CD4-positive, alpha-beta memory T cell (primary cell): ENCODE measurements at regions not wholly inside any gene's neighbourhood (a gene's known extent, or its start where the extent isn't known, plus 50 kb on each side); places are given as distances from the start of the nearest gene placed in this dataset.

Experiments used
- CTCF ChIA-PET: fragments of 350-600 bp; sonication (Branson Sonifier 250); formaldehyde crosslinking; loops from one replicate; lab custom pipeline; 2021; ENCODE audit warnings: inconsistent platforms; ENCODE audit not compliant: partially characterized antibody; lab: Charles Lee
- POLR2A ChIA-PET: fragments of 350-600 bp; sonication (Branson Sonifier 250); formaldehyde crosslinking; loops from one replicate; lab custom pipeline; 2021; ENCODE audit not compliant: partially characterized antibody; lab: Charles Lee
- DNase-seq, 5 donors: peaks; one replicate each; pipeline versions ENCODE4 v3.0.0 to v3.0.0-alpha.2; 2020 to 2022; ENCODE audit warnings: mixed read lengths in 1 of 5
- H3K27ac ChIP-seq: one replicate; pipeline ENCODE4 v1.7.0; 2013; ENCODE audit warnings: low read depth, low read length
- H3K27me3 ChIP-seq: 2 replicates; pipeline ENCODE4 v1.7.0; 2013; ENCODE audit warnings: mild to moderate bottlenecking, low read length, moderate library complexity; ENCODE audit not compliant: insufficient read depth
- H3K36me3 ChIP-seq: 2 replicates; pipeline ENCODE4 v1.7.0; 2013; ENCODE audit warnings: mild to moderate bottlenecking, low read length, moderate library complexity; ENCODE audit not compliant: insufficient read depth
- H3K4me1 ChIP-seq: 2 replicates; pipeline ENCODE4 v1.7.0; 2013; ENCODE audit warnings: mild to moderate bottlenecking, low read length, moderate library complexity; ENCODE audit not compliant: insufficient read depth
- H3K4me3 ChIP-seq, 2 donors: one replicate each; pipeline ENCODE4 v1.7.0; 2013; ENCODE audit warnings: low read length in 2 of 2, mild to moderate bottlenecking in 1 of 2
- H3K9me3 ChIP-seq, 2 donors: one replicate each; pipeline ENCODE4 v1.7.0; 2013; ENCODE audit warnings: low read length in 2 of 2, control low read depth in 1 of 2; ENCODE audit not compliant: control insufficient read depth in 1 of 2
- H3K27ac Mint-ChIP-seq, 7 donors: one replicate each; pipeline ENCODE4 v1.8.0; 2020 to 2021; ENCODE audit warnings: mixed read lengths in 7 of 7, mild to moderate bottlenecking in 6 of 7, inconsistent platforms in 3 of 7, moderate library complexity in 3 of 7
- H3K27me3 Mint-ChIP-seq, 2 donors: one replicate each; pipeline ENCODE4 v1.8.0; 2020 to 2021; ENCODE audit warnings: mixed read lengths in 2 of 2
- H3K36me3 Mint-ChIP-seq, 2 donors: one replicate each; pipeline ENCODE4 v1.8.0; 2020 to 2021; ENCODE audit warnings: mixed read lengths in 2 of 2, inconsistent platforms in 1 of 2, mild to moderate bottlenecking in 1 of 2
- H3K4me1 Mint-ChIP-seq, 4 donors: one replicate each; pipeline ENCODE4 v1.8.0; 2020 to 2021; ENCODE audit warnings: mixed read lengths in 4 of 4, mild to moderate bottlenecking in 1 of 4
- H3K4me3 Mint-ChIP-seq, 8 donors: one replicate each; pipeline ENCODE4 v1.8.0; 2020 to 2021; ENCODE audit warnings: mixed read lengths in 8 of 8, mild to moderate bottlenecking in 7 of 8, moderate library complexity in 6 of 8, inconsistent platforms in 3 of 8
- H3K9me3 Mint-ChIP-seq, 8 donors: one replicate each; pipeline ENCODE4 v1.8.0; 2020 to 2021; ENCODE audit warnings: mixed read lengths in 8 of 8, mild to moderate bottlenecking in 5 of 8, inconsistent platforms in 3 of 8, moderate library complexity in 1 of 8
- intact Hi-C: fragments of 100-400 bp; cut with micrococcal nuclease; formaldehyde crosslinking; loops from one replicate; pipeline ENCODE4 v1.15.1; 2023

DNA sequence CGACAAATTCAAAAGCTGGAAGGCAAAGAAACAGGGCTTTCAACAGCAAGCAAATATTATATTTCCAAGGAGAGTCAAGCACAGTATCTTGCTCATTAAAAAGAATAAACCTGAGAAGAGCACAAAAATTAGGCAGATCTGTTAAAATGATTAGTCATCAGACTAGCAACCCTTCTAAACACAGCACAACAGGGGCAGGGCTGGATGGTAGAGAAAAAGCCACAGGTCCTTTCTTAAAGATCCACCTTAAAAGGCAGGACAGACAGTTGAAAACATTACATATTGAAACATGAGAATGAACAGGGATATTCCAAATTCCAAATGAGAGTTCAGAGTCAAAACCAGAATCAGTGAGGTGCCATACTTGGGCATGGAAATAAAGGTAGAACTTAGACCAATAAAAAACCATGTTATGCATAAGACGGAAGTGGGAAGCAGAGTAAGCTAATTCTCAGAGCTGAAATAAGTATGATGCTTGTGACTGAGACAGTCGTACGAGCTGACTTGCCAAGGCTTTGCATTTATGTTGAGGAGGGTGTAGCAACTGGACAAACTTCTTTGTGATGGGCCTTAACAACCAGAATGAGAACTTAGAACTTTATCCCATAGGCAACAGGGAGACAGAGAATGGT is 126.9 kb upstream of the FAM9B start:
- peaks cover 15% of the 10 kb centered on the region for H3K4me1 ChIP-seq
- H3K9me3 Mint-ChIP-seq = peaks cover 0 to under 1% (median 0%) of the 10 kb centered on the region in 8 donors
- H3K9me3 ChIP-seq = no peaks in the 10 kb centered on the region
- no peak overlapping the region for H3K4me3 Mint-ChIP-seq
- intact Hi-C loops = loop anchor here (10.0 kb wide), 1 partner anchor 166 kb away; no protein-coding TSS in a partner anchor
- H3K27ac ChIP-seq = no peak overlapping the region
- peak overlapping the region in 2 of 7 donors; percentile 4 to 23 for H3K27ac Mint-ChIP-seq
- POLR2A ChIA-PET = interaction anchor here (0.9 kb wide), 1 partner anchor 302 kb away, joined by 3 read pairs; no protein-coding TSS in a partner anchor
- no peak overlapping the region for H3K4me3 ChIP-seq
- CTCF ChIA-PET = no interaction called here
- H3K4me1 Mint-ChIP-seq = peaks cover 11 to 26% (median 19%) of the 10 kb centered on the region in 4 donors
- DNase-seq = no peak
- no peaks in the 10 kb centered on the region for H3K36me3 Mint-ChIP-seq
- no peaks in the 10 kb centered on the region for H3K27me3 Mint-ChIP-seq
- no peaks in the 10 kb centered on the region for H3K27me3 ChIP-seq
- no peaks in the 10 kb centered on the region for H3K36me3 ChIP-seq

GRCh38 chrX:9162698-9163097 is 128.8 kb upstream of the FAM9B start:
- Histone ChIP-seq H3K27me3 (no peaks in the 10 kb centered on the region), H3K4me3 (no peak overlapping the region), H3K27ac (no peak overlapping the region), H3K36me3 (no peaks in the 10 kb centered on the region), H3K4me1 (peaks cover 24% of the 10 kb centered on the region), H3K9me3 (no peaks in the 10 kb centered on the region)
- intact Hi-C loops = loop anchor here (10.0 kb wide), 1 partner anchor 168 kb away; no protein-coding TSS in a partner anchor
- ChIA-PET CTCF (no interaction called here), POLR2A (no interaction called here)
- DNase-seq = no peak
- Mint-ChIP-seq H3K9me3 (peaks cover 0 to 13% (median 5%) of the 10 kb centered on the region in 8 donors), H3K4me3 (no peak overlapping the region), H3K27ac (no peak overlapping the region), H3K4me1 (peaks cover 16 to 35% (median 24%) of the 10 kb centered on the region in 4 donors), H3K36me3 (no peaks in the 10 kb centered on the region), H3K27me3 (no peaks in the 10 kb centered on the region)

DNA sequence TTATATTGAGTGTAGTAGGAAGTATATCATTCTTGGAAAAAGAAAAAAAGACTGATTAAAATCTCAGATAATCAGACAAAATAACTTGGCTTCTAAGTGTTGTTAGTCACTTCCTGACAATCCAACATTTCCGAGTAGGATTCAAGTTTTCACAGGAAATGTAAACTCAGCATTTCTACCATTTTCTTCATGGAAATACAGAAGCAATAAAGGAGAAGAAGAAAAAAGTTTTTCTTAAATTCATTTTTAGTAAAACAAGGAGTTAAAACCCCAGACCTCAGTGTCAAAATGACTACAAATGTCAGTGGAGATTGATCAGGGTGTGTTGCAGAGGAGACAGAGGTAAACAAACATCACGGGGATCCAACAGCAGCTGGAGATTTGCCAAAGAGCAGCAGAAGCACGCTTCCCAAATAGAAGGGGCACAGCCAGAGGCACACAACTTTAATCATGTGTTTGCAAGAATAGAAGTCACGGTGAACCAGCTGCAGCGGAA is 129.3 kb upstream of the FAM9B start:
- Histone ChIP-seq H3K9me3 (no peaks in the 10 kb centered on the region), H3K4me3 (no peak overlapping the region), H3K4me1 (peaks cover 24% of the 10 kb centered on the region), H3K36me3 (no peaks in the 10 kb centered on the region), H3K27ac (no peak overlapping the region), H3K27me3 (no peaks in the 10 kb centered on the region)
- Mint-ChIP-seq H3K36me3 (no peaks in the 10 kb centered on the region), H3K27ac (peak overlapping the region in 2 of 7 donors; percentile 32 to 53), H3K9me3 (peaks cover 0 to 14% (median 6%) of the 10 kb centered on the region in 8 donors), H3K4me1 (peaks cover 16 to 35% (median 24%) of the 10 kb centered on the region in 4 donors), H3K4me3 (peak overlapping the region in 1 of 8 donors; percentile 7), H3K27me3 (no peaks in the 10 kb centered on the region)
- CTCF ChIA-PET = no interaction called here
- no peak for DNase-seq
- intact Hi-C loops = loop anchor here (10.0 kb wide), 1 partner anchor 168 kb away; no protein-coding TSS in a partner anchor
- POLR2A ChIA-PET = no interaction called here

- Mint-ChIP-seq H3K4me1 (peaks cover 16 to 35% (median 24%) of the 10 kb centered on the region in 4 donors), H3K9me3 (peaks cover 0 to 18% (median 8%) of the 10 kb centered on the region in 8 donors), H3K36me3 (no peaks in the 10 kb centered on the region), H3K27ac (peak overlapping the region in 4 of 7 donors; percentile 30 to 89 (median 46)), H3K27me3 (no peaks in the 10 kb centered on the region), H3K4me3 (no peak overlapping the region)
- H3K36me3 ChIP-seq = no peaks in the 10 kb centered on the region
- no peak overlapping the region for H3K4me3 ChIP-seq
- no peak for DNase-seq
- intact Hi-C loops = loop anchor here (10.0 kb wide), 1 partner anchor 169 kb away; no protein-coding TSS in a partner anchor
- H3K4me1 ChIP-seq = peaks cover 24% of the 10 kb centered on the region
- ChIA-PET CTCF (no interaction called here), POLR2A (no interaction called here)
- no peaks in the 10 kb centered on the region for H3K9me3 ChIP-seq
- H3K27me3 ChIP-seq = no peaks in the 10 kb centered on the region
- H3K27ac ChIP-seq = no peak overlapping the region
Observed at GRCh38 chrX:9164086-9164485, 130.2 kb upstream of the FAM9B start.

DNA sequence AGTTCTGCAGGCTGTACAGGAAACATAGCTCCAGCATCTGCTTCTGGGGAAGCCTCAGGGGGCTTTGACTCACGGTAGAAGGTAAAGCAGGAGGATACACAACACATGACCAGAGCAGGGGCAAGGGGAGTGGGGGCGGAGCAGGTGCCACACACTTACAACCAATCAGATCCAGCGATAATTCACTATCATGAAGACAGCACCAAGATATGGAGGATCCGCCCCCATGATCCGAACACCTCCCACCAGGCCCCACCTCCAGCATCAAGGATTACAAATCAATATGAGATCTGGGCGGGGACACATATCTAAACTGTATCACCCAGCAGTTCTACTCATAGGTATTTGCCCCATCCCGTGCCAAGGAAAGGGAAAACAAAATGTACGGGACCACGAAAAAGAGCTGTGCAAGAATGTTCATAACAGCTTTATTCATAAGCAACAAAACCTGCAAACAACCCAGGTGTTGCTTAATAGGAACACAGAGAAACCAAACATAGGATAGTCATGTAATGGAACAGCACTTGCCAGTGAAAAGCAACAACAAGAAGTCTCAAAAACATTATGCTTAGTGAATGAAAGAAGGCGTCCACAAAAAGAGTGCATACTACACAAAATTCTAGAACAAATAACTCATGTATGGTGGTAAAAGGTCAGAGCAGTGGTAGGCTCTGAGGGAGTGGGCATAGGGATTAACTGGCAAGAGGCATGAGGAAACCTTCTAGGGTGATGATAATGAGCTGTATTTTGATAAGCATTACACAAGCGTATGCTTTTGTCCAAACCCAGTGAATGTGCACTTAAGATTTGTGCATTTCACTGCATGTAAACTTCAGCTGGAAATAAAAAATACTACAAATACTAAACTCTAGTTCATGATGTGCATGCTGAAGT is 130.9 kb upstream of the FAM9B start:
- Histone ChIP-seq H3K4me1 (peaks cover 24% of the 10 kb centered on the region), H3K27me3 (no peaks in the 10 kb centered on the region), H3K27ac (no peak overlapping the region), H3K9me3 (no peaks in the 10 kb centered on the region), H3K4me3 (no peak overlapping the region), H3K36me3 (no peaks in the 10 kb centered on the region)
- H3K36me3 Mint-ChIP-seq = no peaks in the 10 kb centered on the region
- intact Hi-C loops = loop anchor here (10.0 kb wide), 1 partner anchor 170 kb away; no protein-coding TSS in a partner anchor
- peaks cover 16 to 35% (median 24%) of the 10 kb centered on the region in 4 donors for H3K4me1 Mint-ChIP-seq
- peaks cover 0 to 19% (median 8%) of the 10 kb centered on the region in 8 donors for H3K9me3 Mint-ChIP-seq
- H3K27ac Mint-ChIP-seq = peak overlapping the region; percentile 30 to 96 (median 70)
- H3K4me3 Mint-ChIP-seq = peak overlapping the region in 3 of 8 donors; percentile 22 to 77 (median 54)
- ChIA-PET CTCF (interaction anchor here (0.6 kb wide), 1 partner anchor 10 kb away, joined by 5 read pairs; no protein-coding TSS in a partner anchor), POLR2A (interaction anchor here (0.7 to 2.2 kb wide), 2 partner anchors 176 to 177 kb away, joined by 3 to 13 read pairs; no protein-coding TSS in a partner anchor)
- H3K27me3 Mint-ChIP-seq = no peaks in the 10 kb centered on the region
- no peak for DNase-seq

- Mint-ChIP-seq H3K4me3 (no peak overlapping the region), H3K27me3 (no peaks in the 10 kb centered on the region), H3K36me3 (no peaks in the 10 kb centered on the region), H3K9me3 (peaks cover 0 to 19% (median 9%) of the 10 kb centered on the region in 8 donors), H3K4me1 (peaks cover 16 to 35% (median 19%) of the 10 kb centered on the region in 4 donors), H3K27ac (peak overlapping the region in 3 of 7 donors; percentile 55 to 92 (median 70))
- CTCF ChIA-PET = interaction anchor here (1.5 kb wide), 1 partner anchor 174 kb away, joined by 3 read pairs; no protein-coding TSS in a partner anchor
- H3K36me3 ChIP-seq = no peaks in the 10 kb centered on the region
- no peaks in the 10 kb centered on the region for H3K9me3 ChIP-seq
- no peak overlapping the region for H3K4me3 ChIP-seq
- POLR2A ChIA-PET = interaction anchor here (0.6 to 2.2 kb wide), 3 partner anchors 146 to 353 kb away, joined by 3 to 13 read pairs (median 4); no protein-coding TSS in a partner anchor
- no peak overlapping the region for H3K27ac ChIP-seq
- H3K27me3 ChIP-seq = no peaks in the 10 kb centered on the region
- no peak for DNase-seq
- intact Hi-C loops = loop anchor here (1.0 to 10.0 kb wide), 3 partner anchors 172 to 297 kb away; no protein-coding TSS in a partner anchor
- H3K4me1 ChIP-seq = peaks cover 24% of the 10 kb centered on the region
Observed at GRCh38 chrX:9166584-9166944, 132.6 kb upstream of the FAM9B start.
